CD4-positive, alpha-beta T cell (primary cell): ENCODE measurements at regions not wholly inside any gene's neighbourhood (a gene's known extent, or its start where the extent isn't known, plus 50 kb on each side); places are given as distances from the start of the nearest gene placed in this dataset.

ENCODE experiments used
- ATAC-seq: fragments of 200-7000 bp; cut with Tn5 transposase; one replicate; pipeline ENCODE4 v1.10.0; 2022; ENCODE audit warnings: mild to moderate bottlenecking; ENCODE audit not compliant: poor library complexity
- CTCF ChIA-PET: fragments of 350-600 bp; sonication (Branson Sonifier 250); formaldehyde crosslinking; loops from one replicate; lab custom pipeline; 2021; ENCODE audit warnings: antibody characterized with exemption, inconsistent platforms; lab: Charles Lee
- POLR2A ChIA-PET: fragments of 350-600 bp; sonication (Branson Sonifier 250); formaldehyde crosslinking; loops from one replicate; lab custom pipeline; 2021; ENCODE audit warnings: antibody characterized with exemption, inconsistent platforms; lab: Charles Lee
- DNase-seq, 14 experiments: peaks; one replicate each; pipeline ENCODE4 v3.0.0-alpha.2; 2013 to 2020; ENCODE audit warnings: mixed read lengths in 2 of 14
- H3K27ac ChIP-seq, 2 donors: one replicate each; pipeline versions ENCODE4 v1.5.1 to v1.7.0; 2013; ENCODE audit warnings: low read length in 2 of 2, low read depth in 1 of 2, mild to moderate bottlenecking in 1 of 2
- H3K27me3 ChIP-seq, 2 experiments: 1 replicate in 1 of 2; 2 replicates in 1 of 2; pipeline versions ENCODE4 v1.6.1 to v1.7.0; 2013; ENCODE audit warnings: low read length in 2 of 2, control low read depth in 1 of 2, mild to moderate bottlenecking in 1 of 2, moderate library complexity in 1 of 2; ENCODE audit not compliant: insufficient read depth in 2 of 2, control insufficient read depth in 1 of 2
- H3K36me3 ChIP-seq: one replicate; pipeline ENCODE4 v1.6.1; 2013; ENCODE audit warnings: low read length, control low read depth; ENCODE audit not compliant: insufficient read depth
- H3K4me1 ChIP-seq: one replicate; pipeline ENCODE4 v1.6.1; 2013; ENCODE audit warnings: low read length, control low read depth; ENCODE audit not compliant: insufficient read depth
- H3K4me3 ChIP-seq: one replicate; pipeline ENCODE4 v1.5.1; 2013; ENCODE audit warnings: mild to moderate bottlenecking, low read length, moderate library complexity
- H3K9me3 ChIP-seq, 2 experiments: 1 replicate in 1 of 2; 2 replicates in 1 of 2; pipeline versions ENCODE4 v1.6.1 to v1.7.0; 2013; ENCODE audit warnings: low read length in 2 of 2, mild to moderate bottlenecking in 2 of 2, control low read depth in 1 of 2, moderate library complexity in 1 of 2; ENCODE audit not compliant: control insufficient read depth in 1 of 2, insufficient read depth in 1 of 2
- H3K27ac Mint-ChIP-seq: one replicate; pipeline ENCODE4 v1.8.0; 2020; ENCODE audit warnings: mixed read lengths
- H3K27me3 Mint-ChIP-seq: one replicate; pipeline ENCODE4 v1.8.0; 2021; ENCODE audit warnings: mixed read lengths
- H3K36me3 Mint-ChIP-seq: one replicate; pipeline ENCODE4 v1.8.0; 2021; ENCODE audit warnings: low read depth, mixed read lengths
- H3K4me1 Mint-ChIP-seq: one replicate; pipeline ENCODE4 v1.8.0; 2021; ENCODE audit warnings: low read depth, mixed read lengths
- H3K4me3 Mint-ChIP-seq: one replicate; pipeline ENCODE4 v1.8.0; 2020; ENCODE audit warnings: mild to moderate bottlenecking, mixed read lengths
- H3K9me3 Mint-ChIP-seq: one replicate; pipeline ENCODE4 v1.8.0; 2020; ENCODE audit warnings: mixed read lengths
- CTCF ChIP-seq: fragments of 200-600 bp; IDR thresholded peaks from one replicate; pipeline ENCODE4 v1.8.0; 2022; ENCODE audit warnings: antibody characterized with exemption, mild to moderate bottlenecking
- intact Hi-C, 2 experiments: fragments of 100-400 bp; cut with DNase I in 1 of 2; cut with micrococcal nuclease in 1 of 2; formaldehyde crosslinking; loops; one replicate each; pipeline versions ENCODE4 v1.15.1 to v1.9.0; 2023 to 2025; cut with DNase I, micrococcal nuclease

DNA sequence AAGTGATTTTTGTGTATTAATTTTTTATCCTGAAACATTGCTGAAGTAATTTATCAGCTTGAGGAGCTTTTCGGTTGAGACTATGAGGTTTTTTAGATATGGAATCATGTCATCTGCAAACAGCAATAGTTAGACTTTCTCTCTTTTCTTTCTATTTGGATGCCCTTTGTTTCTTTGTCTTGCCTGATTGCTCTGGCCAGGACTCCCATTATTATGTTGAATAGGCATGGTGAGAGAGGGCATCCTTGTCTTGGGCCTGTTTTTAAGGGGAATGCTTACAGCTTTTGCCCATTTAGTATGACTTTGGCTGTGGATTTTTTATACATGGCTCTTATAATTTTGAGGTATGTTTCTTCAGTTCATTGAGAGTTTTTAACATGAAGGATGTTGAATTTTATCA, 207.6 kb upstream of the DEFB112 start:
- H3K4me1 ChIP-seq, result no peaks in the 10 kb centered on the region
- Mint-ChIP-seq H3K36me3 (no peaks in the 10 kb centered on the region), H3K27me3 (no peaks in the 10 kb centered on the region), H3K4me1 (no peaks in the 10 kb centered on the region), H3K9me3 (peaks cover 2% of the 10 kb centered on the region), H3K4me3 (no peak overlapping the region), H3K27ac (no peak overlapping the region)
- intact Hi-C loops, result no loop called here
- TF ChIP-seq CTCF, result no peak
- ChIA-PET CTCF (no interaction called here), POLR2A (no interaction called here)
- ATAC-seq (no peak), DNase-seq (no peak)
- H3K4me3 ChIP-seq, result no peak overlapping the region
- H3K9me3 ChIP-seq, result peaks cover 5 to 20% of the 10 kb centered on the region in 2 experiments
- H3K36me3 ChIP-seq, result no peaks in the 10 kb centered on the region
- H3K27me3 ChIP-seq, result no peaks in the 10 kb centered on the region
- no peak overlapping the region for H3K27ac ChIP-seq

DNA sequence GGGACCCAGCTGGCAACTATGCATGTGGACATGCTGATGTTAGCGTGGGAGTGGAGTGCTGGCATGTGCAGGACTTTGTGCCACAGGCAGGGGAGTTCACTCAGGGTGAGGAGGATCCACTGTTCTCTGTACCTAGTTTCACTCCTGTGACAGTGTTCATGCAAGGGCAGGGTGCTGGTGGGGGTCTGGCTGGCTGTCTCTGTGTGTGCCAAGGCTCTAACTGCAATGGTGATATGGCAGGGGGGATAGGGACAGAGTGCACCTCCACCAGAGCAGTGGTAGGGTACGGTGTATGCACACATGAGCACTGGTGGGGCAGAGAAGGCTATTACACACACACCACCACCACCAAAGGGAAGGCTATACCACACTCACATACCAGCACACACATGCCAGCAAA, 210.2 kb upstream of the DEFB112 start:
- CTCF ChIA-PET, result no interaction called here
- POLR2A ChIA-PET, result no interaction called here
- DNase-seq (no peak), ATAC-seq (no peak)
- H3K4me3 ChIP-seq, result no peak overlapping the region
- Mint-ChIP-seq H3K9me3 (peaks cover 8% of the 10 kb centered on the region), H3K27ac (no peak overlapping the region), H3K36me3 (no peaks in the 10 kb centered on the region), H3K27me3 (no peaks in the 10 kb centered on the region), H3K4me3 (no peak overlapping the region), H3K4me1 (no peaks in the 10 kb centered on the region)
- intact Hi-C loops, result no loop called here
- no peaks in the 10 kb centered on the region for H3K4me1 ChIP-seq
- H3K9me3 ChIP-seq, result peaks cover 5 to 24% of the 10 kb centered on the region in 2 experiments
- H3K36me3 ChIP-seq, result no peaks in the 10 kb centered on the region
- no peak overlapping the region for H3K27ac ChIP-seq
- no peaks in the 10 kb centered on the region for H3K27me3 ChIP-seq
- no peak for TF ChIP-seq CTCF

DNA sequence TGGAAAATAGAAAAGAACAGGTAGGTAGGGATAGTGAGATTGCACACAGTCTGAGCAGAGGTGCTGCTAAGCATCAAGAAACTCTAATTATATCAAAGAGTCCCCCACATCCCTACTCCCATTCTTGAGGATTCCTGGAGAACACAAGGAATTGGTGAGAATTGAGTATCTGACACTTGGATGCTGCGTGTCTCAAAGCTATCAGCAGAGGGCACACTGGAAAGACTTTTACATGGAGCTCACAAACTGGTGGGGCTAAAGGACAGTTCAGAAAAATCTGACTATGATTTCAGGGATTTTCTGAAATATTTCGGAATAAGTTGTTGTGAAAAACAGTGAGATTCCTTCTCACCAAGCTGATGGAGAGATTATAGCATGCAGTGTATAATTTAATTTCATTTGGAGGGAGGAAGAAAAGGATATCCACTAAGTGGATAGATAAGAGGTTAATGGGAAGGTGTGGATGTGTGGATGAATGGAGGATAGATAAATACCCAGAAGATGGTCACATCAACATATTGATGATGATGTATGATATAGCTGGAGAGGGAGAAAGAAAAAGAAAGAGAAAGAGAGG, 215.4 kb upstream of the DEFB112 start:
- intact Hi-C loops, result no loop called here
- H3K27me3 ChIP-seq, result no peaks in the 10 kb centered on the region
- ChIA-PET CTCF (no interaction called here), POLR2A (no interaction called here)
- no peak for TF ChIP-seq CTCF
- ATAC-seq (no peak), DNase-seq (no peak)
- H3K27me3 Mint-ChIP-seq, result no peaks in the 10 kb centered on the region
- peaks cover 12% of the 10 kb centered on the region for H3K9me3 Mint-ChIP-seq
- H3K4me1 ChIP-seq, result no peaks in the 10 kb centered on the region
- H3K9me3 ChIP-seq, result peaks cover 5 to 10% of the 10 kb centered on the region in 2 experiments
- no peak overlapping the region for H3K27ac ChIP-seq
- H3K4me3 Mint-ChIP-seq, result no peak overlapping the region
- no peak overlapping the region for H3K27ac Mint-ChIP-seq
- H3K36me3 ChIP-seq, result no peaks in the 10 kb centered on the region
- no peaks in the 10 kb centered on the region for H3K4me1 Mint-ChIP-seq
- no peaks in the 10 kb centered on the region for H3K36me3 Mint-ChIP-seq
- H3K4me3 ChIP-seq, result no peak overlapping the region
